HepG2 (cell line): ENCODE measurements at regions not wholly inside any gene's neighbourhood (a gene's known extent, or its start where the extent isn't known, plus 50 kb on each side); places are given as distances from the start of the nearest gene placed in this dataset.
A peak's percentile ranks its signal among the peaks of the same experiment; 100 is the strongest.

Experiments
- ASH2L ChIP-seq: fragments of 300-600, 200-600 bp; sonication (generic); IDR thresholded peaks from 2 replicates; pipeline ENCODE4 v1.7.0; 2017; ENCODE audit warnings: low read depth, mild to moderate bottlenecking, moderate library complexity, mixed read lengths, low read length; ENCODE audit not compliant: insufficient read length
- CHCHD3 ChIP-seq: sonication (generic); formaldehyde crosslinking; IDR thresholded peaks from 2 replicates; pipeline ENCODE4 v1.8.0; 2022; ENCODE audit warnings: mild to moderate bottlenecking, missing genetic modification reagents, moderate library complexity
- GTF3A ChIP-seq: sonication (generic); formaldehyde crosslinking; conservative IDR thresholded peaks from 2 replicates; pipeline ENCODE4 v1.4.0; 2020; ENCODE audit warnings: mild to moderate bottlenecking, missing genetic modification reagents
- IRX3 ChIP-seq: sonication (generic); formaldehyde crosslinking; IDR thresholded peaks from 2 replicates; pipeline ENCODE4 v1.8.1; 2023; ENCODE audit warnings: mild to moderate bottlenecking, low read depth, missing genetic modification reagents, borderline replicate concordance
- NFYB ChIP-seq: sonication (generic); formaldehyde crosslinking; IDR thresholded peaks from 2 replicates; pipeline ENCODE4 v1.4.0; 2020; ENCODE audit warnings: missing genetic modification reagents
- SMARCE1 ChIP-seq: fragments of 450-650 bp; IDR thresholded peaks from 2 replicates; pipeline ENCODE4 v1.6.1; 2017; ENCODE audit warnings: borderline replicate concordance
- SP4 ChIP-seq: sonication (generic); formaldehyde crosslinking; IDR thresholded peaks from 2 replicates; pipeline ENCODE4 v1.8.1; 2023; ENCODE audit warnings: mild to moderate bottlenecking, missing genetic modification reagents
- TGIF2 ChIP-seq: IDR thresholded peaks from 2 replicates; pipeline ENCODE4 v1.6.1; 2016; ENCODE audit warnings: control low read depth, missing compliant biosample characterization
- ZFX ChIP-seq: sonication (generic); formaldehyde crosslinking; IDR thresholded peaks from 2 replicates; pipeline ENCODE4 v1.4.0; 2020; ENCODE audit warnings: mild to moderate bottlenecking, low read depth, missing genetic modification reagents, moderate library complexity
- ZNF224 ChIP-seq: sonication (generic); formaldehyde crosslinking; IDR thresholded peaks from 2 replicates; pipeline ENCODE4 v1.5.0; 2020; ENCODE audit warnings: mild to moderate bottlenecking, missing genetic modification reagents
- ZNF550 ChIP-seq: sonication (generic); formaldehyde crosslinking; IDR thresholded peaks from 2 replicates; pipeline ENCODE4 v1.4.0; 2020; ENCODE audit warnings: mild to moderate bottlenecking, missing genetic modification reagents, borderline replicate concordance
- ZNF567 ChIP-seq: sonication (generic); formaldehyde crosslinking; IDR thresholded peaks from 2 replicates; pipeline ENCODE4 v1.8.1; 2023; ENCODE audit warnings: mild to moderate bottlenecking, missing genetic modification reagents, borderline replicate concordance
- ZNF7 ChIP-seq: IDR thresholded peaks from 2 replicates; pipeline ENCODE4 v1.6.1; 2016; ENCODE audit warnings: missing biosample characterization, missing genetic modification reagents
- TF ChIP-seq, protein P1 (sequence below): sonication (generic); formaldehyde crosslinking; IDR thresholded peaks from 2 replicates; pipeline ENCODE4 v1.4.0; 2020; ENCODE audit warnings: mild to moderate bottlenecking, missing genetic modification reagents
- TF ChIP-seq, protein P2 (sequence below): fragments of 450-650 bp; IDR thresholded peaks from 2 replicates; pipeline ENCODE4 v1.6.1; 2017; ENCODE audit warnings: mild to moderate bottlenecking
- TF ChIP-seq, protein P3 (sequence below): sonication (generic); formaldehyde crosslinking; conservative IDR thresholded peaks from 2 replicates; pipeline ENCODE4 v1.8.0; 2022; ENCODE audit warnings: mild to moderate bottlenecking, moderate library complexity, missing genetic modification reagents

DNA sequence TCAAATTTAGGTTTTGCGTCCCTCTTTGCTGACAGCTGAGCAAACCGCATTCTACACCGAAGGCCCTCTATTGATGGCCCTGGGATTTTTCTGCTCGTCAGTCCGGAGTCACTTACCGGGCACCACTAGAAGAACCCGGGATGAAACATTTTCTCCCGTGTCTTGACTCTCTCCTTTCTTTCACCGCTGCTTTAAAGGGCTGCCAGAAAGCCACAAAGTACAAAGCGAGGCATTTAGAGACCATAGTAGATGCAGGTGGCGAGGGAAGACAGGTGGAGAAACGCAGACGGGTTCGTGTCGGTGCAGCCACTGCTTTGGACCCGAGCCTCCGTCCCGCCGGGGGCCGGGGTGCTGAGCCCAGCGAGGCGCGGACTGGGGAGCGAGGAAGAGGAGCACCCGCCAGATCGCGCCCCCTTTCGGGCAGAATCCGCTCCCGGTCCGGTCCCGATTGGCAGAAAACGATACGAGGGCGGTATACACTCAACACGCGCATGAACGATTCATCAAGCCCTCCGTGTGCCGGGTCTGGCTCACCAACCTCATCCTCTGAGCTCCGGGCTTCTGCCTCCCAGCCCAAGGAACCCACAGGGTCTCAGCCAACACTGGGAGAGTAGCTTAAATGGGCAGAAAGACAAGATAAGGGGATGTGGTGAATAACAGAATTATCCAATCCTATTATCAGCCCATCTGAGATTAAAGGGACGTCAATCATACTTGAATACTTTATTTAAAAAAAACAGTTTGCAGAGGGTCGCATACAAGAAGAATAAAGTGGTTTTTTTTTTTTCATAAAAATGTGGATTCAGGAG, 84.9 kb downstream of the TRIM27 start (continued):
- TF ChIP-seq, protein P1, sequence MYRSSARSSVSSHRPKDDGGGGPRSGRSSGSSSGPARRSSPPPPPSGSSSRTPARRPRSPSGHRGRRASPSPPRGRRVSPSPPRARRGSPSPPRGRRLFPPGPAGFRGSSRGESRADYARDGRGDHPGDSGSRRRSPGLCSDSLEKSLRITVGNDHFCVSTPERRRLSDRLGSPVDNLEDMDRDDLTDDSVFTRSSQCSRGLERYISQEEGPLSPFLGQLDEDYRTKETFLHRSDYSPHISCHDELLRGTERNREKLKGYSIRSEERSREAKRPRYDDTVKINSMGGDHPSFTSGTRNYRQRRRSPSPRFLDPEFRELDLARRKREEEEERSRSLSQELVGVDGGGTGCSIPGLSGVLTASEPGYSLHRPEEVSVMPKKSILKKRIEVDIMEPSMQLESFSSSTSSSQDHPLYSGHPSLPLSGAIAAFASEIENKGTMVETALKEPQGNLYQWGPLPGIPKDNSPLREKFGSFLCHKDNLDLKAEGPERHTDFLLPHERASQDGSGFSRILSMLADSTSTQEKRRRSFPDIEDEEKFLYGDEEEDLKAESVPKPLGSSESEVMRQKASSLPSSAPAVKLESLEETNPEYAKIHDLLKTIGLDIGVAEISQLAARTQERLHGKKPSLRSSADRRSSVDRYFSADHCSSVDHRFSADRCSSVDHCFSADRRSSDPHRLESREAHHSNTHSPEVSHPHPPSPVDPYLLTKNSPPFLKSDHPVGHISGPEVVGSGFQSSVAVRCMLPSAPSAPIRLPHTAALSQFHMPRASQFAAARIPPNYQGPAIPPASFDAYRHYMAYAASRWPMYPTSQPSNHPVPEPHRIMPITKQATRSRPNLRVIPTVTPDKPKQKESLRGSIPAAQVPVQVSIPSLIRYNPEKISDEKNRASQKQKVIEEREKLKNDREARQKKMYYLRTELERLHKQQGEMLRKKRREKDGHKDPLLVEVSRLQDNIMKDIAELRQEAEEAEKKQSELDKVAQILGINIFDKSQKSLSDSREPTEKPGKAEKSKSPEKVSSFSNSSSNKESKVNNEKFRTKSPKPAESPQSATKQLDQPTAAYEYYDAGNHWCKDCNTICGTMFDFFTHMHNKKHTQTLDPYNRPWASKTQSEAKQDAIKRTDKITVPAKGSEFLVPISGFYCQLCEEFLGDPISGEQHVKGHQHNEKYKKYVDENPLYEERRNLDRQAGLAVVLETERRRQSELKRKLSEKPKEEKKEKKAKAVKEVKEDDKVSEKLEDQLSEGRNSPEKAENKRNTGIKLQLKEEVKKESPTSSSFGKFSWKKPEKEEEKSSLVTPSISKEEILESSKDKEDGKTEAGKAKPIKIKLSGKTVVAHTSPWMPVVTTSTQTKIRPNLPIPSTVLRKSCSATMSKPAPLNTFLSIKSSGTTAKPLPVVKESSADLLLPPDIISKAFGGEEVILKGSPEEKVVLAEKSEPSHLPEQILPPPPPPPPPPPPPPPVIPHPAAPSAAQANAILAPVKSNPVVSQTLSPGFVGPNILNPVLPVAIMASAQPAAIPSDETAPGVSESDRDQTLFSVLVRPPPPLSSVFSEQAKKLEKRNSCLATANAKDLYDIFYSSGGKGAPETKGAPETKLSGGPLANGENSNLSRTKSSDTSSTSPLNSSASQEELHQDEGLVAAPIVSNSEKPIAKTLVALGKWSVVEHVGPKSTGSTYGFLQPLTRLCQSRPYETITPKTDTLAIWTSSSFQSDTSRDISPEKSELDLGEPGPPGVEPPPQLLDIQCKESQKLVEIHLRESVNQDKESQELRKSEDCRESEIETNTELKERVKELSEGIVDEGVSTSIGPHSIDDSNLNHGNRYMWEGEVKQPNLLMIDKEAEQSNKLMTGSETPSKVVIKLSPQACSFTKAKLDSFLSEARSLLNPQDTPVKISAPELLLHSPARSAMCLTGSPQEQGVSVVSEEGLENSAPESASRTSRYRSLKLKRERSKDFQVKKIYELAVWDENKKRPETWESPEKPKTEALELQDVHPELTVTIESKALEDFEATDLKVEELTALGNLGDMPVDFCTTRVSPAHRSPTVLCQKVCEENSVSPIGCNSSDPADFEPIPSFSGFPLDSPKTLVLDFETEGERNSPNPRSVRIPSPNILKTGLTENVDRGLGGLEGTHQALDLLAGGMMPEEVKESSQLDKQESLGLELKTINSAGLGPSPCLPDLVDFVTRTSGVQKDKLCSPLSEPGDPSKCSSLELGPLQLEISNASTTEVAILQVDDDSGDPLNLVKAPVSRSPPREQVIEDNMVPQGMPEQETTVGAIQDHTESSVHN (CRISPR knock-in tag) = 0 out of 2 replicates have a peak, but pooled peaks have one; percentile 64
- 0 out of 2 replicates have a peak, but pooled peaks have one; percentile 70 for TF ChIP-seq ZNF224 (CRISPR knock-in tag)
- TF ChIP-seq SMARCE1 = no peak
- no peak for TF ChIP-seq IRX3 (CRISPR knock-in tag)
- TF ChIP-seq, protein P2, sequence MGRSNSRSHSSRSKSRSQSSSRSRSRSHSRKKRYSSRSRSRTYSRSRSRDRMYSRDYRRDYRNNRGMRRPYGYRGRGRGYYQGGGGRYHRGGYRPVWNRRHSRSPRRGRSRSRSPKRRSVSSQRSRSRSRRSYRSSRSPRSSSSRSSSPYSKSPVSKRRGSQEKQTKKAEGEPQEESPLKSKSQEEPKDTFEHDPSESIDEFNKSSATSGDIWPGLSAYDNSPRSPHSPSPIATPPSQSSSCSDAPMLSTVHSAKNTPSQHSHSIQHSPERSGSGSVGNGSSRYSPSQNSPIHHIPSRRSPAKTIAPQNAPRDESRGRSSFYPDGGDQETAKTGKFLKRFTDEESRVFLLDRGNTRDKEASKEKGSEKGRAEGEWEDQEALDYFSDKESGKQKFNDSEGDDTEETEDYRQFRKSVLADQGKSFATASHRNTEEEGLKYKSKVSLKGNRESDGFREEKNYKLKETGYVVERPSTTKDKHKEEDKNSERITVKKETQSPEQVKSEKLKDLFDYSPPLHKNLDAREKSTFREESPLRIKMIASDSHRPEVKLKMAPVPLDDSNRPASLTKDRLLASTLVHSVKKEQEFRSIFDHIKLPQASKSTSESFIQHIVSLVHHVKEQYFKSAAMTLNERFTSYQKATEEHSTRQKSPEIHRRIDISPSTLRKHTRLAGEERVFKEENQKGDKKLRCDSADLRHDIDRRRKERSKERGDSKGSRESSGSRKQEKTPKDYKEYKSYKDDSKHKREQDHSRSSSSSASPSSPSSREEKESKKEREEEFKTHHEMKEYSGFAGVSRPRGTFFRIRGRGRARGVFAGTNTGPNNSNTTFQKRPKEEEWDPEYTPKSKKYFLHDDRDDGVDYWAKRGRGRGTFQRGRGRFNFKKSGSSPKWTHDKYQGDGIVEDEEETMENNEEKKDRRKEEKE = no peak
- TF ChIP-seq TGIF2 (CRISPR knock-in tag) = 0 out of 2 replicates have a peak, but pooled peaks have one; percentile 68
- no peak for TF ChIP-seq ZNF567
- 0 out of 2 replicates have a peak, but pooled peaks have one; percentile 24 for TF ChIP-seq SP4 (CRISPR knock-in tag)
- TF ChIP-seq CHCHD3 = no peak
- peak; percentile 49; the same call in 1 of the 2 replicates for TF ChIP-seq ZNF7 (CRISPR knock-in tag)
- 0 out of 2 replicates have a peak, but pooled peaks have one; percentile 32 for TF ChIP-seq ZNF550 (CRISPR knock-in tag)
- peak; percentile 92; the same call in 1 of the 2 replicates for TF ChIP-seq GTF3A
- TF ChIP-seq NFYB = peak; percentile 64
- peak; percentile 39; the same call in 1 of the 2 replicates for TF ChIP-seq ZFX (CRISPR knock-in tag)
- TF ChIP-seq, protein P3, sequence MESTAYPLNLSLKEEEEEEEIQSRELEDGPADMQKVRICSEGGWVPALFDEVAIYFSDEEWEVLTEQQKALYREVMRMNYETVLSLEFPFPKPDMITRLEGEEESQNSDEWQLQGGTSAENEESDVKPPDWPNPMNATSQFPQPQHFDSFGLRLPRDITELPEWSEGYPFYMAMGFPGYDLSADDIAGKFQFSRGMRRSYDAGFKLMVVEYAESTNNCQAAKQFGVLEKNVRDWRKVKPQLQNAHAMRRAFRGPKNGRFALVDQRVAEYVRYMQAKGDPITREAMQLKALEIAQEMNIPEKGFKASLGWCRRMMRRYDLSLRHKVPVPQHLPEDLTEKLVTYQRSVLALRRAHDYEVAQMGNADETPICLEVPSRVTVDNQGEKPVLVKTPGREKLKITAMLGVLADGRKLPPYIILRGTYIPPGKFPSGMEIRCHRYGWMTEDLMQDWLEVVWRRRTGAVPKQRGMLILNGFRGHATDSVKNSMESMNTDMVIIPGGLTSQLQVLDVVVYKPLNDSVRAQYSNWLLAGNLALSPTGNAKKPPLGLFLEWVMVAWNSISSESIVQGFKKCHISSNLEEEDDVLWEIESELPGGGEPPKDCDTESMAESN = peak; percentile 90; the same call in 1 of the 2 replicates
- peak; percentile 96 for TF ChIP-seq ASH2L
